Osteocyte (in vitro differentiated cells): ENCODE measurements at regions not wholly inside any gene's neighbourhood (a gene's known extent, or its start where the extent isn't known, plus 50 kb on each side); places are given as distances from the start of the nearest gene placed in this dataset.

Source experiments
- DNase-seq: peaks from one replicate; pipeline ENCODE4 v3.0.0; 2021; ENCODE audit warnings: mixed read lengths; ENCODE audit not compliant: unreplicated experiment; ENCODE audit errors: extremely low spot score
- H3K27ac Mint-ChIP-seq: one replicate; pipeline ENCODE4 v1.8.0; 2021; ENCODE audit warnings: mild to moderate bottlenecking, mixed read lengths; ENCODE audit not compliant: unreplicated experiment
- H3K27me3 Mint-ChIP-seq: one replicate; pipeline ENCODE4 v1.8.0; 2021; ENCODE audit warnings: mixed read lengths; ENCODE audit not compliant: unreplicated experiment
- H3K36me3 Mint-ChIP-seq: one replicate; pipeline ENCODE4 v1.8.0; 2021; ENCODE audit warnings: mixed read lengths; ENCODE audit not compliant: unreplicated experiment
- H3K4me1 Mint-ChIP-seq: one replicate; pipeline ENCODE4 v1.8.0; 2021; ENCODE audit warnings: mixed read lengths; ENCODE audit not compliant: unreplicated experiment
- H3K4me3 Mint-ChIP-seq: one replicate; pipeline ENCODE4 v1.8.0; 2021; ENCODE audit warnings: mild to moderate bottlenecking, moderate library complexity, mixed read lengths; ENCODE audit not compliant: unreplicated experiment
- H3K9me3 Mint-ChIP-seq: one replicate; pipeline ENCODE4 v1.8.0; 2021; ENCODE audit warnings: mixed read lengths; ENCODE audit not compliant: unreplicated experiment
- TF ChIP-seq, protein P1 (sequence below): fragments of 200-600 bp; sonication (generic); IDR thresholded peaks from 2 replicates; pipeline ENCODE4 v1.5.0; 2021; ENCODE audit warnings: antibody characterized with exemption, mild to moderate bottlenecking, moderate library complexity

- no peak for DNase-seq
- H3K4me3 Mint-ChIP-seq = no peak overlapping the region
- H3K27ac Mint-ChIP-seq = no peak overlapping the region
- H3K27me3 Mint-ChIP-seq = no peaks in the 10 kb centered on the region
- no peaks in the 10 kb centered on the region for H3K9me3 Mint-ChIP-seq
- peaks cover 5% of the 10 kb centered on the region for H3K4me1 Mint-ChIP-seq
- no peaks in the 10 kb centered on the region for H3K36me3 Mint-ChIP-seq
- TF ChIP-seq, protein P1, sequence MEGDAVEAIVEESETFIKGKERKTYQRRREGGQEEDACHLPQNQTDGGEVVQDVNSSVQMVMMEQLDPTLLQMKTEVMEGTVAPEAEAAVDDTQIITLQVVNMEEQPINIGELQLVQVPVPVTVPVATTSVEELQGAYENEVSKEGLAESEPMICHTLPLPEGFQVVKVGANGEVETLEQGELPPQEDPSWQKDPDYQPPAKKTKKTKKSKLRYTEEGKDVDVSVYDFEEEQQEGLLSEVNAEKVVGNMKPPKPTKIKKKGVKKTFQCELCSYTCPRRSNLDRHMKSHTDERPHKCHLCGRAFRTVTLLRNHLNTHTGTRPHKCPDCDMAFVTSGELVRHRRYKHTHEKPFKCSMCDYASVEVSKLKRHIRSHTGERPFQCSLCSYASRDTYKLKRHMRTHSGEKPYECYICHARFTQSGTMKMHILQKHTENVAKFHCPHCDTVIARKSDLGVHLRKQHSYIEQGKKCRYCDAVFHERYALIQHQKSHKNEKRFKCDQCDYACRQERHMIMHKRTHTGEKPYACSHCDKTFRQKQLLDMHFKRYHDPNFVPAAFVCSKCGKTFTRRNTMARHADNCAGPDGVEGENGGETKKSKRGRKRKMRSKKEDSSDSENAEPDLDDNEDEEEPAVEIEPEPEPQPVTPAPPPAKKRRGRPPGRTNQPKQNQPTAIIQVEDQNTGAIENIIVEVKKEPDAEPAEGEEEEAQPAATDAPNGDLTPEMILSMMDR = no peak
These were observed 64.3 kb downstream of the ARL4A start for GRCh38 chr7:12751764-12752163.

GRCh38 chr7:12754179-12754578, 66.7 kb downstream of the ARL4A start:
- no peak for DNase-seq
- TF ChIP-seq, protein P1 = no peak
- H3K4me1 Mint-ChIP-seq = peaks cover 23% of the 10 kb centered on the region
- no peaks in the 10 kb centered on the region for H3K36me3 Mint-ChIP-seq
- H3K27me3 Mint-ChIP-seq = no peaks in the 10 kb centered on the region
- no peak overlapping the region for H3K27ac Mint-ChIP-seq
- no peak overlapping the region for H3K4me3 Mint-ChIP-seq
- no peaks in the 10 kb centered on the region for H3K9me3 Mint-ChIP-seq

- TF ChIP-seq, protein P1 = no peak
- Mint-ChIP-seq H3K36me3 (peaks cover 4% of the 10 kb centered on the region), H3K4me1 (peaks cover 38% of the 10 kb centered on the region), H3K4me3 (no peak overlapping the region), H3K9me3 (no peaks in the 10 kb centered on the region), H3K27ac (no peak overlapping the region), H3K27me3 (no peaks in the 10 kb centered on the region)
- DNase-seq = no peak
These were observed 69.4 kb downstream of the ARL4A start for GRCh38 chr7:12756821-12757220.

GRCh38 chr7:12757443-12757842, 70.0 kb downstream of the ARL4A start:
- Mint-ChIP-seq H3K27ac (peak overlapping the region; percentile 42), H3K4me1 (peaks cover 40% of the 10 kb centered on the region), H3K27me3 (no peaks in the 10 kb centered on the region), H3K36me3 (peaks cover 4% of the 10 kb centered on the region), H3K4me3 (no peak overlapping the region), H3K9me3 (no peaks in the 10 kb centered on the region)
- DNase-seq = no peak
- TF ChIP-seq, protein P1 = no peak

DNA sequence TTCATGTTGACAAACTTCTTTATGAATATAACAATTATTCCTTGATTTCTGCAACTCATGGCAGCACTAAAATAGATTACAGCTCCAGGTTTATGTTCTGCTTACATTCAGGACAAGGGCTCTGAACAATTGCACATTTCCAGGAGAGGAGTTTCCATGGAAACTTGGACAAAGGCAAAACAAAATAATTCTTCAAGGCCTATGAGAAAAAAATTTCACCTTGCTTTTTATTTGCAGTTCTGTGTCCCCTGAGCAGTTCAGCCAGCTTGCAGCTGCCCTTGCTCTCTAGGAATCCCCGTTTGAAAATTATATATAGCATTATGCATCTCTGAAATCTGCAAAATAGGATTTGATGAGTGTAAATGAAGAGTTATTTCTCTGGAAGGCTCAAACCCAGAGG, 71.7 kb downstream of the ARL4A start:
- TF ChIP-seq, protein P1 = no peak
- Mint-ChIP-seq H3K4me1 (peaks cover 38% of the 10 kb centered on the region), H3K27me3 (no peaks in the 10 kb centered on the region), H3K9me3 (no peaks in the 10 kb centered on the region), H3K4me3 (no peak overlapping the region), H3K27ac (peak overlapping the region; percentile 19), H3K36me3 (peaks cover 4% of the 10 kb centered on the region)
- DNase-seq = no peak
